Cerebellar cortex (tissue), 1 donor: ENCODE measurements at regions not wholly inside any gene's neighbourhood (a gene's known extent, or its start where the extent isn't known, plus 50 kb on each side); places are given as distances from the start of the nearest gene placed in this dataset.
A peak's percentile ranks its signal among the peaks of the same experiment; 100 is the strongest.

Source experiments
- DNase-seq: peaks from one replicate; pipeline ENCODE4 v3.0.0-alpha.2; 2015; ENCODE audit warnings: low spot score

DNA sequence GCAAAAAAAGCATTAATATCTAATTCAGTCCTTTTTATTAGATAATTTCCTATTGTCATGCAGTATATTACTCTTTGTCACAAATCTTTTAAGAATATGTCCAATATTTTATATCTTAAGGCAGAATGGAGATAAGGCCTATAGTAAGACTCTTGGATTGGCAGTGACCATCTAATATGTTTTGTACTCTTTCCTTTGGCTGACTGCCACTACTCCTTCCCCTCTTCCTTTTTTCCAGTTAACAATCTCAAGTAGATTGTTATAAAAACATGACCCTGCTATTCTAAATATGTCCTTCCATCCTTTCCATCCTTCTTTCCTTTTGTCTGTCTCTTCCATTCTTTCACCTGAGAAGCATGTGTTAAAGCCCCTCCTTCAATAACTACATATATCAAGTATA is 92.8 kb upstream of the TMEM168 start:
- no peak for DNase-seq

DNA sequence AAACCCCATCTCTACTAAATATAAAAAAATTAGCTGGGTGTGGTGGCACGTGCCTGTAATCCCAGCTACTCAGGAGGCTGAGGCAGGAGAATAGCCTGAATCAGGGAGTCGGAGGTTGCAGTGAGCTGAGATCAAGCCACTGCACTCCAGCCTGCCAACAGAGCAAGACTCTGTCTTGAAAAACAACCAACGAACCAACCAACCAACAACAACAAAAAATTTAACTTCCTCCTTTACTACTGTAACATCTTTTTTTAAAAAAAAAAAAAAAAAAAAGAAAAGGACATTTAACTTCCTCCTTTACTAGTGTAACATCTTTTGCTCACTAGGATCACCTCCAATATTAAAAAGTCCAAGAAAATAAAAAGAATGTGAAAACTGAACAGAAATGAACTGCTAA is 92.3 kb upstream of the TMEM168 start:
- no peak for DNase-seq

DNA sequence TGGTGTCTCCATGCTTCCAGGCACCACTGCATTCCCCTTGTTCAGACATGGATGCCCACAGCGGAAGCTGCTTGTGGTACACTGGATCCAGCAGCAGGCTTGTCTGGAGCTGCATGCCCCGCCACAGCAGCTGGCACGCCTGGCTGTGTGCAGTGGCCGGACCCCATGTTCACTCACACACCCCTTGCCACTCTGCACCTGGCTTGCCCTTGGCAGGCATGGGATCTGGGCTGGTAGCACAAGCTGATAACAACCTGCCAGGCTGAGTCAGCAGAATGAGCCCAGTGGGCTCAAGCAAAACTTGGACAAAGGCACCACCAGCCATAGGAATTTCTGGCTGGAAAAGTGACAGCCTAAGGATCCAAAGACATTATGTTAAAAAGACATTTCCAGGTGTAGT is 91.8 kb upstream of the TMEM168 start:
- no peak for DNase-seq

DNA sequence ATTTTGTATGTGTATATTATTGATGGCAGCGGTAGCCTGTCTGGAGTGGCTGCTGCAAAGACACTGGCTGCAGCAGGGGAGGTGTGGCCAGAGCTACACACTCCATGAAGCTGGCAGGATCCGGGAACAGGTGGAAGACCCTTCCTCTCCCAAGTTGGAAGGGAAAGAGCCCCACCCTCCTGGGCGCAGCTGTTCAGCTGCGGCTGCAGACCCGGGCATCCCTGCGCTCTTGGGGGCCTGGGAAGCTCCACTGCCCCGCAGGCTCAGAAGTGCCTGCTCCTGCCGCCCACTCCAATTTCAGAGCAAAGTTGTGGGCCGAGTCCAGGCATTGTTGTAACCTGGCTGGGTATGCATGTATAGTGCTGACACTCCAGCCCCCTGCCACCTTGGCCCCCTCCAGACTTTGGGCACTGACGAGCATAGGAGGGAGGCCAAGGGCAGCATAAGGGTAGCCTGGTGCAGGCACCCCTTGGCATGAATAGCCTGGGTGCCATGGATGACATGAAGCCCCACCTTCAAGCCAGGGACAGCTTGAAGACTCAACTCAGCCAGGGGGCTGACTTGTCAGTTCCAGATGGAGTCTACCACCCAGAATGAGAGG is 90.7 kb upstream of the TMEM168 start:
- no peak for DNase-seq

DNA sequence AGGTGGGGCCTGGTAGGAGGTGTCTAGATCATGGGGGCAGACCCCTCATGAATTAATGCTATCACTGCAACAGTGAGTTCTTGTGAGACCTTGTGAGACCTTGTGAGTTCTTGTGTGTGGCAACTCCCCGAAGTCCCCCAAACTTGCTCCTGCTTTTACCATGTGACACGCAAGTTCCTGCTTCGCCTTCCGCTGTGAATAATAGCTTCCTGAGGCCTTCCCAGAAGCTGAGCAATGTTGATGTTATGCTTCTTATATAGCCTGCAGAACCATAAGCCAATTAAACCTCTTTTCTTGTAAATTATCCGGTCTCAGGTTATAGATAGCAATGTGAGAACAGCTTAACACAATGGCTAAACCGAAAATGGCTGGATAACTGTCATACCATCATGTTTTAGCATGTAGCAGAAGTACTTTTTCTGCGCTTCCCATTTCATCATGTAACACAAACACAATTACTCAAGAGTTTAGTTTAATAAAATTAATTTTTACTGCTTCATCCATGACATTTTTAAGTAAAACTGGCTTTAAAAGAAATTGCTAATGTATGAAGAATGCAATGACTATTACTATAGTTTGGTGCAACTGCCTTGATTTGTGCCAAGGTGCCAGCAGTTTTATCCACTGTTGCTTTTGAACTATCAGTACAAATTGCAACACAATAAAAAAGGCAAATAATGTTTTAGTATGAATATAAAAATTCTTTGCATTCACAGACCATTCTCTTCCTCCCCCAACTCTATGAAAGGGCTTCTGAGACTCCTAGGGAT is 87.7 kb upstream of the TMEM168 start:
- DNase-seq: no peak

DNA sequence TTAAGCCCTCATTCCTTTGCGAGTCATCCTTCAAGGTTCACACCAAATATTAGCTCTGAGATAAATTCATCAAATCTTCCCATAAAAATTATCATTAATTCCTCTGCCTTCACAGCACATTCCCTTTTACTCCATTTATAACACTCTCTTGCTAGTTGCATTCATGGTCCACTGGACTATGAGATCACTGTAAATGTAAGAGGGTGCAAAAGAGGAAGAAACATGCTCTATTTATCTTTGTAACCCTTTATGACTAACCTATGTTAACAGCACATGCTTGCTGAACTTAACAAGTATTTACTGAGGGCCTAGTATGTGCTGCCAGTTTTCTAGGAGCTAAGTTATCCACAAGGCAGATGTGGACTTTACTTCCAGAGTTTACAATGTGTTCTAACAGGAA is 86.7 kb upstream of the TMEM168 start:
- DNase-seq: no peak

DNA sequence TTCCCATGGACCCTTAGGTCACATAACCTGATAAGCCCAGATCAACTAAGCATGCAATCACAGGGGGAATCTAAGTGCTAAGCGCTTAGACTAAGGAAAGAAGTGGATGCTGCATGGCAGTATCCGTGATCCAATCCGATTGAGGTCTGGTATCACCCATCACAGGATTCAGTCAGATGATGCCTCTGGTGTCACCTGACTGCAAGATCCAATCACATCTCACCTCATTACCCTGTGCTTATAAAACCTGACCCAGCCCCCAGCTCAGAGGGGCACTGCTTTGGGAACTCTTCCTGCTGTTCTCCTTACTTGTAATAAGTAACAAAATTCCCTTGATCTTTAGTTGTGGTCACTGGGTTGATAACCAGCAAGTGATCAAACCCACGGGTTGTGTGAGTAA is 84.7 kb upstream of the TMEM168 start:
- no peak for DNase-seq

DNA sequence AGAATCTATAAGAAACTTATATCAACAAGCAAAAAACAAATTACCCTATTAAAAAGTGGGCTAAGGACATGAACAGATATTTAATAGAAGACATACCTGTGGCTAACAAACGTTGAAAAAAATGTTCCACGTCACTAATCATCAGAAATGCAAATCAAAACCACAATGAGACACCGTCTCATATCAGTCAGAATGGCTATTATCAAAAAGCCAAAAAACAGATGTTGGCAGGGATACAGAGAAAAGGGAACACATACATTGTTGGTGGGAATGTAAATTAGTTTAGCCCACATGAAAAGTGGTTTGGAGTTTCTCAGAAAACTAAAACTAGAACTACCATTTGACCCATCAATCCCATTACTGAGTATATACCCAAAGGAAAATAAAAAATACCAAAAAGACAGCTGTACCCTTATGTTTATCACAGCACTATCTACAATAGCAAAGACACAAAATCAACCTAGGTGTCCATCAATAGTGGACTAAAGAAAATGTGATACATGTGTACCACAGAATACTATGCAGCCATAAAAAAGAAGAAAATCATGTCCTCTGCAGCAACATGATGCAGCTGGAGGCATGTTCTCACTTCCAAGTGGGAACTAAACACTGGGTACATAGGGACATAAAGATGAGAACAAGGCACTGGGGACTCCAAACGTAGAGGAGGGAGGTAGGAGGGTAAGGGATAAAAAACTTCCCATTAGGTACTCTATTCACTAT is 83.8 kb upstream of the TMEM168 start:
- no peak for DNase-seq

DNA sequence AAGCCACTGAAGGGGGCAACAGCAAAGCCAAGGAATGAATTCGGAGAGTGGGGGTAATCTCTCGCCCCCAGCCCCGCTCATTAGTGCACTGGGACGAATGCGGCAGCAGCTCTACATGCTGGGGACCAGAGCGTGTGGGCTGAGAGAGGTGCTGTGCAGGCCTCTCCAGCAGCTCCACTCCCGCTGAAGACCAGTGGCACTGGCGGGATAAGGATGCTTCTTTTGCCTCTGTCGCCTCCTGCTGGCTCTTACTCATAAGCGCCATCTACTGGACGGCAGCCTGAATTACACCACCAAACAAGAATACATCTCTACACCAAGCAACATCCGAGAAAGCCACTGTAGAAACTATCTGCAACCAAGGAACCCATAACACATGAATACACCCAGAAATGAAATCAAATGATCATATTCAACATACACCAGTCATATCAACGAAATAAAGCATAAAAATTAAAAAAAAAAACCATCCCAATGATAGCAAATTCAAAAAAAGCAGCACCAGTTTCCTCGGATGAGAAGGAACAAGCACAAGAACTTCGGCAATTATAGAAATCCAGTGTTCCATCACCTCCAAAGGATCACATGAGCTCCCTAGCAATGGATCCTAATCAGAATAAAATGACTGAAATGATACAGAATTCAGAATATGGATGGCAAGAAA is 79.0 kb upstream of the TMEM168 start:
- peak; percentile 33 for DNase-seq

DNA sequence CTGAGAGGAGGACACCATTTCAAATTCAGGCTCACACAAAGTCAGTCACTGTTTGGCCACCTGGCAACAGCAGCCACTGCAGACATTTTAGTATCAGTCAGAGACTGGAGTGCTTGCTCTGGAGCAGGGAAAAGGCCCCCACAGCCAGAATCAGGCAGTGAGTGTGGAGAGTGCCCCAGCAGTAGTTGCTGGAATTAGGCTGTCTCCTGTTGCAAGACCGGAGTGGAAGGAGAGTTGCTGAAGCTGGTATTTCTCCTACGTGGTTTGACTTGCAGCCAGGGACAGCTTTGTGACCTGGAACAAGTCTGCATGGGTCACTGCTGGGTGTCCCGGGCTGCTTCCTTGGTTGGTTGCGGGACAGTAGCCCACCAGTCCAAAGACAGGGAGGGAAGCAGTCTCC is 78.4 kb upstream of the TMEM168 start:
- no peak for DNase-seq

DNA sequence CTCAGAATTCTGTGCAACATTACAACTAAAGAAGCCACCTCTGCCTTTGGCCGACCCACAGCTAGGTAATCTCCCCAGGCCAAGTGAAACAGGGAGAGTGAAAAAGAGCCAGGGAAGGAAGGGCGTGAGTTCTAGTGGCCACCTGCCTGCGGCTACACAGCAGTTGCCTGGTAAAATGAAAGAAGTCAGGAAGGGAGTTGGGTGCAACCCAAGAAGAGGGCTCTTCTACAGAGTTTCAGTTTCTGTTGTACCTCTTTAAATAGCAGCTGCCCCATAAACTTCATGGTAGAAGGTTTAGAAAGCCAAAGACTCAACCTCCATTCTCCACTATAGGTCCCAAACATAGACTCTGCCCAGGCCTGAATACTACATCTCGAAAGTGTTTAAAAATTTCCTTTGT is 76.2 kb upstream of the TMEM168 start:
- DNase-seq: no peak

DNA sequence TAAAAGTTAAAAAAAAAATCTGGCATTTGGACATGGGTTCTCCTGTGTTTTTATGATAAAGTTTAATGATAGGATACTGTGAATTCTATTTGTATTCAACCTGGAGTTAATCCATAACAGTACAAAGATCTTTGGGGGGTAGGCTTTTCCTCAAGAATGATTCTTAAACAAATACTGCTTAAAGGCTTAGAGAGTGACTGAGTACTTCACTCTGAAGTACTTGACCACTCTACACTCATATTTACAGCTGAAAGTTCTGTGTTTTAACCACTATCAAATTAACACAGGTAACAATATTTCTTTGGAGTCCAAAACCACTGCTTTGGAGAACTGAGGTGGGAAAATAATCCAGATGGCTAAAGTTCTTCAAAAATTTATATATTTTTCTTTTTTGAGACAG is 74.2 kb upstream of the TMEM168 start:
- no peak for DNase-seq

DNA sequence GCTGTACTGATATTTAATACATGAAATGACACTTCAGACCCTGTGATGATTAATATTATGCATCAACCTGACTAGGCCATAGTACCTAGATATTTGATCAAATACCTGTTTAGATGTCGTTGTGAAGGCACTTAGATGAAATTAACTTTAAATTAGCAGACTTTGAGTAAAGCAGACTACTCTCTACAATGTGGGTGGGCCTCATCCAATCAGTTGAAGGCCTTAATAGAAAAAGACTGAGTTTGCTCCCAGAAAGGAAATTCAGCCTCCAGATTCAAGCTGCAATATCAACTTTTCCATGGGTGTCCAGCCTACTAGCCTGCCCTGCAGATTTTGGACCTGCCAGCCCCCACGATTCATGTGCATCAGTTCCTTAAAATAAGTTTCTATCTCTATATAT is 68.6 kb upstream of the TMEM168 start:
- no peak for DNase-seq

DNA sequence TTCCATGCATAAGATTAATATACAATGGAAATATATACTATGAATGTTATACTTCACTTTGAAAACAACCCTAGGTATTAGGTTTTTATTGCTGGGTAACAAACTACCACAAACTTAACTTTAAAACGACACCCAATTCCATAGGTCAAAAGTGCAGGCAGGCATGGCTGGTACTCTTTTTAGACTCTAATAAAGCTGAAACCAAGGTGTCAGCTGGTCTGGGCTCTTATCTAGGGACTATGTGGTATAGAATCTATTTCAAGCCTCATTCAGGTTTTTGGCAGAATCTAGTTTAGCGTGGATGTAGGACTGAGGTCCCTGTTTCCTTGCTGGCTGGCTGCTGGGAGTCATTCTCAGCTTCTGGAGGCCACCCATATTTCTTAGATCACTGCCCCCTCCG is 65.0 kb upstream of the TMEM168 start:
- DNase-seq: no peak

DNA sequence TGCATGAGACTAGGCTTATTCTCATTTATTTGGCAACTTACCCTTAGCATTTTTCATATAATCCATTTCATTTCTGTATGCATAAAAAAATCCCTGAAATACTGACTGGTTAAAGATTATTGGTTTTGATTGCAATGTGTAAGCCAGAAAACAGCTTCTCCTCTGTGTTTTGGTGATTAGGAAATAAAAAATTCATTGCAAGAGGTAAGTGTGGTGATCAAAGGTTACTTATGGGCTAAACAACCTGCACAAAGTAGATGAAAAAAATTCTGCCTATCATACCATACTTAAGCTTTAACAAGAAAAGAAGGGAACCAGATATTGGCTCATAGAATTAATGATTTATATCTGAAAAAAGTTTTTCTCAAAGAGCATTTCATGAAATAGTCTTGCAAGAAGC is 64.0 kb upstream of the TMEM168 start:
- no peak for DNase-seq

DNA sequence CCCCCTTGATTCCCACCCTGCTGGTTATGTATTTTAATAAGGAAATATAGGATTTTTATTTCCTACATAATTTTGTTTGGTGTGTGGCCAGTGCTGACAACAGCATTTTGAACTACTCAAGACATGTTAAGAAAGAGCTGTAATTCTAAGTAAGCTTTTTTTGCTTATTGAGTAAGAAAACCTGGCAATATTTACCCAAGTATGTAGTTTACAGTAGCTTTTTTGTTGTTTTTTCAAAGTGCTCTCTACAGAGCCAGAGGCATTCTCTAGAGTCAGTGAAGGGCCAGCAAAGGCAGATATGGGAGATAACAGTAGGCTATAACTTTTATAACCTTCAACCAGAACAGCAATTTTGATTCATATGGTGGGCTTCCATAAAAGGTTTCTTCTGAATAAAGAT is 63.2 kb upstream of the TMEM168 start:
- no peak for DNase-seq

DNA sequence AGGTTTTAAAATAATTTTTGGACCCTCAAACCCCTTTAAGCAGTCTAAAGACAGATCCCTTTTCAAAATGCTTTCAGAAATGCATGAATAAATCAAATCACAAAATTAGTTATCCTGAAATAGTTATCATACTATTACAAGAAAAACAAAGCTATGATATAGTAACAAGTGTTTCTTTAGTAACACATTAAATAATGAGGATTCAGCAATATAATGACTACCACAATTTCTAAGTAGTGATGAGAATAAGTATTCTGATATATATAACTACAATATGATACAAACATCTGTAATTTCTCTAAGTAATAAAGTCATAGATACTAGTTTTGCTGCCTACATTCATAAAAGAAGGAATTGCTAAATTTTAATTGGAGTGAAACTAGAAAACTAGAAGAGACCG is 53.0 kb upstream of the TMEM168 start:
- no peak for DNase-seq
